HG03521 (cell line): ENCODE measurements at regions not wholly inside any gene's neighbourhood (a gene's known extent, or its start where the extent isn't known, plus 50 kb on each side); places are given as distances from the start of the nearest gene placed in this dataset.

Experiments used
- ATAC-seq: cut with Tn5 transposase; IDR thresholded peaks from one replicate; pipeline ENCODE4 v1.9.1; 2021; ENCODE audit warnings: mild to moderate bottlenecking, moderate library complexity; ENCODE audit not compliant: unreplicated experiment

DNA sequence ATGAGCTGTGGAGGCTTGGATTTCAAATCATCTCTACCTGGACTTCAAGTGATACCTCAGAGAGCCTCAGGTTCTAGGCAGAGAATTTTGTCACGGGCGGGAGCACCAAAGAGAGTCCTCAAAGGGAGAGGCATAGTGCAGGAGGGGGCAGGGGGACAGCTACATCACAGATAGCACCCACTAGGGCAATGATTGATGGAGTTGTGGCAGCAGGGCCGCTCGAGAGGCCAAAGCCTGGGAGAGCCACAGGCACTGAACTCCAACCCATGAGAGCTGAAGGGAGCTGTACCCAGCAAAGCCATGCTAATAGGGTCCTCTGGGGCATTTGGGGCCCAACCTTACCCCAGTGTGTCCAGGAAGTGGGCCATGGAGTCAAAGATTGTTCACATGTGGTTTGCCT, 232.0 kb upstream of the PCDH15 start:
- ATAC-seq: no peak

GRCh38 chr10:55024713-55025112, 223.7 kb upstream of the PCDH15 start:
- ATAC-seq: no peak

GRCh38 chr10:55019439-55019838, 218.4 kb upstream of the PCDH15 start:
- ATAC-seq: no peak

GRCh38 chr10:55013318-55013717, 212.3 kb upstream of the PCDH15 start:
- no peak for ATAC-seq

DNA sequence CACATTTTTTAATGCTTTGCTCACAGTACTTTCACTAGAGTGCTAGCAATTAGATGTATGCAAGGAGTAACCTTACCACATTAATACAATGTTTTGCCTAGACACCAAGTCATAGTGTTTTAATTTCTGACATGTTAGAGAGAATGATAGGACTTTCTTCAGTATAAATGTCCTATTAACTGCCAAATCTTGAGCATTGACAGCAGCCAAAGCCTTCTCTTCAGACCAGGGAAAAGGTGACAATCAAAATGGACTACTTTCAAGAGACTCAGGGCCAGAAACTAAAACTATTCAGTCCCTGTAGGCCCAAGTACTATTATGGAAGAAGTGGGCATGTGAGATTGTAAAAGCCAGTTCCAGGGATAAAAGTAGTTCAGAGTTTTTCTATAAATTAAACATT, 201.4 kb upstream of the PCDH15 start:
- ATAC-seq: no peak

DNA sequence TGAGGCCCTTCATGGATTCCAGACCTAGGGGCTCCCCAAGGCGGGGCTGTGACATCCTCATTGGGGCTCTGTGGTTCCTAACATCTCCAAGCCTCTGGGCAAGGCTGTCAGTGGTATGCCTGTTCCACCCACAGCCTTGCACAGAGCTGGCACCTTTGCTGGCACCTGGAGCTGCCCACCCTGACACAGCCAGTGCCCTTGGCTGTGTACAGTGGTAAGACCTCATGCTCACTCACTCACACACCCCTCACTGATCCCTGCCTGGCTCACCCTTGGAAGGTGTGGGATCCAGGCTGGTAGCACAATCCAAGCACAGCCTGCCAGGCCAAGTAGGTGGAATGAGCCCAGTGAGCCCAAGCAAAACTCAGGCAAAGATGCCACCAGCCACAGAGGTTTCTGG, 200.4 kb upstream of the PCDH15 start:
- ATAC-seq: no peak

- no peak for ATAC-seq
These were observed 192.1 kb upstream of the PCDH15 start for GRCh38 chr10:54993148-54993547.

- no peak for ATAC-seq
These were observed 184.7 kb upstream of the PCDH15 start for GRCh38 chr10:54985732-54986131.

DNA sequence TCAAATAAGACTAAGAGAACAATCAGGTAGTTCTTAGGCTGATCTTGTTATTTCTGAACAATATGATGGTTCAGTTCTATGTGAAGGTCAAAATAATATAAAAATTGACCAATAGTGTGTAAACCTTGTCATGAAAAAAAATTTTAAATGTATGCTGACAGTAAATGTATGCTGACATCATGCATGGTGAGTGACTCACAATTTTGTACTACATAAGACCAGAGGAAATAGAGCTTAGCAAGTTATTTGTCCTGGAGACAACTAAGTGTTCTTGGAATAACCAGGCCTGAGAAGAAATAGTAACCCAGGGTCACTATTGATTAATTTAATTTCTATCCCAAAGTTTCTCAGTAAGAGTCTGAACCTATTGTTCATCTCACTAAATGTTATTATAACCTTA, 182.2 kb upstream of the PCDH15 start:
- ATAC-seq: no peak

- ATAC-seq: no peak
These were observed 161.3 kb upstream of the PCDH15 start for GRCh38 chr10:54962134-54962900.

DNA sequence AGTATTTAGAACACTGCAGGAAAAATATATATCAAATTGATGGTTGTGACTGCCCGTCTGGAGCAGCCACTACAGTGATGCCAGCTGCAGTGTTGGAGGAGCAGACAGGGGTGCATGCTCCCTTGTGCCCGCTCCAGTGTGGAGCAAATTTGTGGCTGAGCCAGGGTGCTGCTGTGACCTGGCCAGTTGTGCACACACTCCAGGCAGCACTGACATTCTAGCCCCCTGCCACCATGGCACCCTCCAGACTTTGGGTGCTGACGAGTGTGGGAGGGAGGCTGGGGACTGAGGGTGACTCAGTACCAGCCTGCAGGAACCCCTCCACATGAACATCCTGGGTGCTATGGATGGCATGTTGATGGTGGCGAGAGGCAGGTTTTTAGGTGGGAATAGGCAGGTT, 160.0 kb upstream of the PCDH15 start:
- no peak for ATAC-seq

GRCh38 chr10:54958844-54959243, 157.8 kb upstream of the PCDH15 start:
- no peak for ATAC-seq

- ATAC-seq: no peak
These were observed 146.6 kb upstream of the PCDH15 start for GRCh38 chr10:54947605-54948004.

- ATAC-seq: no peak
These were observed 139.4 kb upstream of the PCDH15 start for GRCh38 chr10:54940418-54940817.

DNA sequence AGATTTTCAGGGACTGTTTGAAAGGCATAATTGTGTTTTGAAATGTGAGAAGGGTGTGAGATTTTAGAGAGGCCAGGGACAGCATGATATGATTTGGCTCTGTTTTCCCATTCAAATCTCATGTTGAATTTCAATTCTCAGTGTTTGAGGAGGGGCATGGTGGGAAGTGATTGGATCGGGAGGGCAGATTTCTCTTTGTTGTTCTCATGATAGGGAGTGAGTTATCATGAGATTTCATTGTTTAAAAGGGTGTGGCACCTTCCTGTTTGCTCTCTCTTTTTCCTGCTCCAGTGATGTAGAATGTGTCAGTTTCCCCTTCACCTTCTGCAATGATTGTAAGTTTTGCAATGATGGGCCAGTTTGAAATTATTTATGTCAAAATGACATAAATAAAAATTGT, 113.0 kb upstream of the PCDH15 start:
- no peak for ATAC-seq

- ATAC-seq: no peak
These were observed 108.1 kb upstream of the PCDH15 start for GRCh38 chr10:54909165-54909564.

GRCh38 chr10:54908019-54908418, 107.0 kb upstream of the PCDH15 start:
- ATAC-seq: no peak

DNA sequence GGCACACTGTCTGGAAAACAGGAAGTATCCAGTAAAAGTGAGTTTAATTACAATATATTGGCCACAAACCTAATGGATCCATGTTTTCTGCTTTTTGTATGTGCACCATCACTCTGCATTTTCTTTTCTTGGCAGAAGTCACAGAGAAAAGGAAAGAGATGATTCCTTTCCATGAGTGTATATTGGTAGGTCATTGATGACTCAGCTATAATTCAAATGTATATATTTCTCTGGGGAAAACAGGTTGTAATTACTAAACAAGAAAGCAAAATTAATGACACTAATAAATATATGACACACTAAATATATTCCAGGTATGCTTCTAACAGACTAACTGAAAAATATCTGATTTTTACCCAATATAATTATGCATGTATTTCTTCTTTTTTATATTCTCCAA, 105.9 kb upstream of the PCDH15 start:
- no peak for ATAC-seq

- ATAC-seq: no peak
These were observed 104.7 kb upstream of the PCDH15 start for GRCh38 chr10:54905578-54906192.

- ATAC-seq: no peak
These were observed 103.8 kb upstream of the PCDH15 start for GRCh38 chr10:54904833-54905232.

DNA sequence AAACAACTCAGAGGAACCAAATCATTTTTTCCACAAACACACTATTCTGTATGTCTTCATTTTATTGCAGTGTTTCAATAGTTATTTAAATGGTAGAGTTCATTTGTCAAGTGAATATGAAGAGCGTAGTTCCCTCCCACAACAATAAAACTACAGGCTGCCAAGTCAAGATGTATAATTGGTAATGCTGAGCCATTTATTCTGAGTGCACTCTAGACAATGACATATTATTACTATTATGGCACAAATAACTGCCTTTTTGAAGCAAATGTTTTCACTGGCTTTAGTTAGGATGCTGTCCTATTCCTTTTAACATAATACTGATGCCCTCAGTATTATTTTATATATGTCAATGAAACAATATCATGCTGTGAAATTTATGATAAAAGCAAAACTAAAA, 102.7 kb upstream of the PCDH15 start:
- ATAC-seq: no peak

GRCh38 chr10:54900584-54900983, 99.6 kb upstream of the PCDH15 start:
- ATAC-seq: peak; percentile 48

DNA sequence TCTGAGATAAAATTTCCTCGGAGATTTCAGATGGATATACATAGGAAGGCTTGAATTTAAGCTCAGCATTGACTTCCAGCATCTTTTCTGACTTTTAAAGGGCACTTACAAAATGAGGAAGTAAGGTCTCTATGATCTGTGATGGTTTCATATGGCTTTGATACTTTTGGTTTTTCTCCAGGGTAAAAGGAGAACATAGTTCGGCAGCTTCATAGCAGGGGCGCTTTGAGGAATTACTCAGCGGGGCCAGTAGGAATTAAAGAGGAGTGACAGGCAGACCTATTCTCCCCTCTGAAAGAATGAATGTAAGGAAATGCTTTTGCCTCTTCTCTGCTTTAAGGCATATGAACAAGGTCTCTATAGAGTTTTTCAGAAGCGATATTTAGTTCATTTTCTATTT, 80.0 kb upstream of the PCDH15 start:
- ATAC-seq: no peak
